ENCODE measurements at regions not wholly inside any gene's neighbourhood (a gene's known extent, or its start where the extent isn't known, plus 50 kb on each side); places are given as distances from the start of the nearest gene placed in this dataset.

DNA sequence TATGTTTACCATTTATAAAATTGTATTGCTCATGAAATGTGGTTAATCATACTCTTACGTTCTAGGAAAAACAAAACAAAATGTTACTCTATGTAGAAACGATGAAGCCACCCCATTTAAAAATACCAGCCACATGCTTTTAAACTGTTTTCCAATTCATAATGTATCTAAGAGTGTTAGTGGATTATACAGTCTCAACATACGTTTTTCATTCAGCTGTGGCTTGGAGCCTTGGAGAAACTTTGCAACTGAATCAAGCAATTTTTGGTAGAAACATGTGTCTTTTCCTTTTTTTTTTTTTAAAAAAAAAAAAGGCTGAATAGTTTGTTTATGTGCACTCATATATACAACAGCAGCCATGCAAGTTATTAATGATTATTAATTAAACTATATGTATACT, 378.0 kb upstream of the SEMA3D start:
- DNase-seq: no peak

DNA sequence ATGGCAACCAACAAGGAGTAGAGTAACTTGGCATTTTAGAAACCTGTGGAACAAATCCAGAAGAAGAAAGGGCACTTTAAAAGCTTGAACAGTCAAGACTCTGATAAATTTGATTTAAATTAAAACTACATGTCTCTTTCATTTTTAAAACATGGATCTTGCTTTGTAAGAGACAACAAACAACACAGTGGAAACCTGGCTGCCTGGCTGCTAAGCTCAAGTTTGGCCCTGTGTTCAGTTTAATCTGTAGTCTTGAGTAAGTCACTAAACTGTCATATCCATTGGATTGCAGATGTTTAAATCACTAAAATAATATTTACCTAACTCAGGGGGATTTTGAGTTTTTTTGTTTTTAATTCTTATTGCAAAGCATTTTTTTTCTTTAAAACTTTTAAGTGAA, 374.9 kb upstream of the SEMA3D start:
- no peak for DNase-seq

DNA sequence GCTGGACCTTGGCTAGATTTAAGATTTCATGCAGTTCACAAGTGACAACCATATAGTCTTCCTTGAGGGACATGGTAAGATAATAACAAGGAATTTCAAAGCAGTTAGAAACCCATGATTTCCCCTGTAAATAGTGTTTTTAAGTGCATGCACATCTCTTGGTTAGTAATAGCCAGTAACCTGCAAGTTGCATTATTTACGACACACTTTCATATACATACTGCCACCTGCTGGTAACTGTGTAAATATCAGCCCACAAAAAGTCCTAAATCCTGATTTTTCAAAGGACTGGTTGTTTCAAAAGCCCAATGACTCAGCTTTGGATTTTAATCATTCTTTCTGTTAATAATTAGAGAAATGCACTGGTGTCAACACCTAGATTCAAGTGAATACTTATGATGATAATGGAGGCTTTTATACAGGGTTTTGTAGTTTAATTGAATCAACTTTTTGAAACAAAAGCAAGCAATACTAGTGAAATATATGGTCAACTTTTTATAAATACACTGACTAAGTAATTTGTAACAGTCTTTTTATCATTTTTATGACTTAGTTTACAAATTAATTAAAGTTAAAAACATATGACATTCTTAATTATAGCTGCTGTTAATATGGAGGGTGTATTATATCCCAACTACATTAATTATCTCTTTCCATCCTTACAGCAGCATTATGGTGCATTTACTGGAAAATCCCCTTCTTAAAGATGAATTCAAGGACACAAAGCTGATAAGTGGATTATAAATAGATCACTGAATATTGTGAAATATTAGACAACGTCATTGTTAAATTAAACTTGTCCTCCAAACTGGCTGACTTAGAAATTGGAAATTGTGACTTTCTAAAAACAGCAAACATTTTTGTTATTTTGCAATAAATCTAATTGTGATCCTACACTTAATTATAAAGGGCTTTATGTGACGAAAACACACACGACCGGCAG, 367.7 kb upstream of the SEMA3D start:
- no peak for DNase-seq

- DNase-seq: no peak
These were observed 349.3 kb upstream of the SEMA3D start for GRCh38 chr7:85535974-85536729.

DNA sequence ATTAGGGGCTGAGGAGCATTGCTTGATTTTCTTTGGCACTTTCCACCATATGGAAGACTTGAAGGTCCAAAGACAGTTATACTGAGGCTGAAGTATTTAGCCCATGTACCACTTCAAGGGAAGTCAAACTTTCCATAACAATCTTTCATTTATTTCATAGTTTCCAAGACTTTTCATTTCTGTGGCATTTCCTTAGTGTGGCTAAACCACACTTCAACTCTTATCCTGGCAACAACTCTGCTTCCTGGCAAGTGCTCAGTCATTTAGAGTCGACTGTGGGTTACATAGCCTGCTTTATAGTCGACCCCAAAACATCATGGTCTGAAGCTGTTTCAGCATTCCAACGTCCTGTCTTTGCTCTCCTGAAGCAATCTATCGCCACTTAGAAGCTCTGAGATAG, 343.0 kb upstream of the SEMA3D start:
- DNase-seq: no peak

DNA sequence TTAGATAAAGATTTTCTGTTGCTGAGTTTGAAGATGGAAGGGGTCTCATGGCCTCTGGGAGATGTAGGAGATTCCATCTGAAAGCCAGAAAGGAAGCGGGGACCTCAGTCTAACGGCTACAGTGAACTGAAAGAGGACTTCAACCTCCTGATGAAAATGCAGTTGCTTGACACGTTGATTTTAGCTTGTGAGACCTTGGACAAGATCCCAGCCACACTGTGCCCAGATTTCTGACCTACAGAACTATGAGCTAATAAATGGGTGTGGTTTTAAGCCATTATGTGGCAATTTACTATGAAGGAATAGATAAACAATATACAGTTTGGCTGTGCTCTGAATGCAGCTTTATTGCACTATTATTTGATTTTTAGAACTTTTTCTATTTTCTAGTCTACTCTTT, 342.3 kb upstream of the SEMA3D start:
- DNase-seq: no peak

GRCh38 chr7:85528581-85528980, 341.7 kb upstream of the SEMA3D start:
- no peak for DNase-seq

DNA sequence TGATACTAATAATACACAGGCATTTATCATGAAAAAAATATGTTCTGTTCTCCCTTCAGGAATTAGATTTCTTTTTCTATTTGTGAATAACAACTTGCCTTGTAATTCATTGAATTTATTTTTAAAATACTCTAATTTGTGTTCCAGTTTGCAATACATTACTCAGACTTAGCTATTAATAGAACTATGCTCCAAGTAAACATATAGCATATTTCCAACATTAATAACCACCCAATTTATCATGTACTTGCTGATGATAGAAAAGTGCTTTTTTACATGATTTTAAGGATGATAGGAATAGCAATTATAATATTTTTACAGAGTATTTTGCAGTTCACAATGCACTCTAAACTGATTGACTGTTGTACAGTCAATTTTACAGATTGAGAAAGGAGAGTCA, 338.8 kb upstream of the SEMA3D start:
- DNase-seq: no peak

DNA sequence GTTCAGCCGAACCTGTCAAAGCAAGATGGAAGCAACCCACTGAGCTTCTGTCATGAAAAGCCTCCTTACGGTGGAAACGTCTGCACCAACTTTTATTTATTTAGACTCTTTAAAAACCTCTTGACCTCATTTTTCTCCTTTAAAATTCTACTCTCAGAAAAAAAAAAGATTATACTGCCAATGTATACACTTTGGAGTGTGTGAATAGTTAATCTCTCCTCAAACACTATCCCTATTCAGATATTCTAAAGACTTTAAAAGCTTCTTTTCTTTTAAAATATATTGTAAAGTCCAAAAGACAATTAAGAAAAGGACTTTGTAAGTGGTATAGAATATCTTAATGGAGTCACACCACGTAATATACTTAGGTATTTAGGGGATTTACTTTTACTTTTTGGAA, 335.2 kb upstream of the SEMA3D start:
- DNase-seq: no peak

DNA sequence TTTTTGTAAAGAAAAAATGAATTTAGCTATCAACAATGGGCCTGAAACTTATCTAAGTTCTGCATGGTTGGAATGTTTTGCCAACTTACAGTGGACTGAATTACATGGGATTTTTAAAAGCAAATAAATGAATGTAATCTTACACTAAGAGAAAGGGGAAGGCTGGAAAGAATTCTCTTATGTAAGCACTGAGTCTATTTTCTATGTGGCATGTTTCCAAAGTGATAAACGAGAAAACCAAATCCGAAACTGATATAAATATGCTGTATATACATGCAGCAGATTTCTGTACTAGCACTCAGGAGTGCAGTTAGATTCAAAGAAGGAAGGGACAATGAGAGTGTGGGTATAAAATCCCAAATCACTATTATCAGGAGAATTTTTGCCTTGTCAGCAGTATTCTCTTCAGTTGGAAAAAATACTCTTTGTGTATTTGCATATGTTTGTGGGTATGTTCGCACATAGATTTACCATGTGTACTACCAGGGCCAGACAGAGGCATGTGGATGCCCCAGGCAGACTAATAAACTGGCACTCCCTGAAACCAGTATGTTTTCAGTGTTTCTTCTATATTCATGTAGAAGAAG, 334.3 kb upstream of the SEMA3D start:
- DNase-seq: no peak

GRCh38 chr7:85520175-85520574, 333.3 kb upstream of the SEMA3D start:
- no peak for DNase-seq

- no peak for DNase-seq
These were observed 329.8 kb upstream of the SEMA3D start for GRCh38 chr7:85516675-85517074.

DNA sequence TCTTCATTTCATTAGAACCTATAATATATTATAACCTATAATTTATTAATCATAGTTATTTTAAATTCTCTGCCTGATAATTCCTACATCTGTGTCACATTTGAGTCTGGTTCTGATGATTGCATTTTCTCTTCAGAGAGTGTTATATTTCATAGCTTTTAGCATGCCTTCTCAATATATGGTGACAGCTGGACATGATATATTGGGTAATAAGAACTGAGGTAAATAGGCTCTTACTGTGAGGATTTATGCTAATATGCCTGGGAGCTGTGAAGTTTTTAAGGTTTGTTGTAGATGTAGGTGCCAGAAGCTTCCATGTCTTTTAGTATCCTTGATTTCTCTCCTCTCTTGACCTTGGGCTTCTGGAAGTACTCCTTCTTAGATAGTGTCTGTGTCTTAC, 325.9 kb upstream of the SEMA3D start:
- DNase-seq: no peak

GRCh38 chr7:85510287-85510686, 323.4 kb upstream of the SEMA3D start:
- no peak for DNase-seq

DNA sequence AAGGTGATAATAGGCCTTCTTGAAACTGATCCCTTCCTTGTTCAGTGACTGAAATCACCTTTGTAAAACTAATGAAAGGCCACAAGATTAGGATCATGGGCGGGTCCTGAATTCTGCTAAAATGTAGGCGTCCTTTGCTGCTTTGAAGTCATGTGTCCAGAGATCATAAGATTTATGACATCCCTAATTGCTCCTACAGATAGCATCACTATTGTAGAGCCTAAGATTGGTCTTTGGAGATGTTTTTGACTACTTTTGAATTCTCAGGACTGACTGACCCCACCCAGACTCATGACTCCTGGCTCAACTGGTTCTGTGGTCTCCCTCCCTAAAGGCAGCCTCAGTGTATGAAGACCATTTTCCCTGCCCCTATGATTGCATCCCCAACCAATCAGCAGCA, 322.6 kb upstream of the SEMA3D start:
- DNase-seq: no peak

- DNase-seq: no peak
These were observed 322.0 kb upstream of the SEMA3D start for GRCh38 chr7:85508642-85509410.

- no peak for DNase-seq
These were observed 311.2 kb upstream of the SEMA3D start for GRCh38 chr7:85498031-85498430.

- no peak for DNase-seq
These were observed 302.6 kb upstream of the SEMA3D start for GRCh38 chr7:85489498-85489897.

- DNase-seq: no peak
These were observed 301.6 kb upstream of the SEMA3D start for GRCh38 chr7:85488406-85488805.

DNA sequence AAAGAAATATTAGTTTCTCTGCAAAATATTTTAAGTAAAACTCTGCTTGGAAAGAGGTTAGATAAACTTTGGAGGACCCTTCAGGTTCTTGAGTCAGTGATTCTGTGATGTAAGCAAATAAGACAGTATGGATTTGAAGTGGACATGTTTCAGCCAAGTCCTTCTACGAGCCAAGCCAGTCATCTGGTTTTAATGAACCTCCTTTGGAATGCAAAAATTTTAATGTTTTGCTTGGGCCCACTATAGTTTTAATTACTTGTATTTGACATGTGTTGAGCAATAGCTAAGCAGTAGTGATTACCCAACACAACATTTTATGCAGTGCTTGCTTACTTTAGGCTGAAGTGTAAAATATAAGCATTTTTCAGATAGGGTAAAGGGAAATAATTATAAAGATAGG, 296.3 kb upstream of the SEMA3D start:
- no peak for DNase-seq

GRCh38 chr7:85480666-85481065, 293.8 kb upstream of the SEMA3D start:
- DNase-seq: no peak

DNA sequence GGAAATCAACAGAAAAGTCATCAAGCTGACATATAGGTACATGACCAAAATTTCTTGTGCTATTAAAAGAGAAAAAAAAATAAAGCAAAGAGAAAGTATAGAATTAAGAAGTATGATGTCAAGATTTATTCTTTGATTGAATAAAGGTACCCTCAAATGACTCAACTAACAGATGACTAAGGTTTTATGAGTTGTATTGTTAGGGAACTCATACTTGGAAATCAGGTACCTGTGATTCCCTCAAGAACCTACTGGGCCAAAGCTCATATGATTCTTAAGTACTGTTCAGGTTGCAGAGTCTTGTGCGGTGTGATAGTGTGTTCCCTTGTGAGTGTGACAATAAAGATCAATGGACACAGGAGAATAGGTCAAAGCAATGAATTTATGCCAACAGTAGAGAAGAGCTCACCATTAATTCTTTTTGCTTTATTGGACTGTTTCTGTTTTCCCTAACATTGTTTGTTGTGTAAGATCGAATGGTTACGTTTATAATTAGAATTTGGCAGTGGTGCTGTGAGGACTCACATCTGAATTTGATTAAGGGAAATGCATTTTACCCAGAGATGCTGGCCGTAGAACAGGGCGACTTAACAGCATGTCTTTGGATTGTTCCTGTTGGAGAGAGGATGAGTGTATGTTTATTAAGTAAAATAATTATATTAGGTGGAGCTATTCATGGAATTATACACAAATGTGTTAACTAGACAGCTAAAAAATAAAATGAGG, 293.2 kb upstream of the SEMA3D start:
- no peak for DNase-seq
